ENCODE measurements at regions not wholly inside any gene's neighbourhood (a gene's known extent, or its start where the extent isn't known, plus 50 kb on each side); places are given as distances from the start of the nearest gene placed in this dataset.

DNA sequence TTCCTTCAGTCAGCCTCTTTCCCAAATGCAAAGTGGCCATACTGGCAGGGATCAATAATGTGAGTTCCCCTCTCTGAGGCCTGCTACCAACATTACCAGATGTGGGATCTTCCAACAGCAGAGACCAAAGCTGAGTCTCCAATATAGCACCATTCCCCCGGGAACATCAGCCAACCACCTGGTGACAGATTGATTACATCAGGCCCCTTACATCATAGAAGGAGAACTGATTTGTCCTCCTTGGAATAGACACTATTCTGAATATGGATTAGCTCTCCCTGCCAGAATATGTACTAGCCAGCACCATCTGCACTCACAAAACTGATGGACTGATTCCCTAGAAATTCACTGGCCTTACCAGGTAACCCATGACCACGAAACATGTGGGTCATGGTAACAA is 61.9 kb upstream of the CARMIL1 start:
- no peak for DNase-seq (ENCODE audit: low read depth in 3 of 3, low spot score in 2 of 3)

DNA sequence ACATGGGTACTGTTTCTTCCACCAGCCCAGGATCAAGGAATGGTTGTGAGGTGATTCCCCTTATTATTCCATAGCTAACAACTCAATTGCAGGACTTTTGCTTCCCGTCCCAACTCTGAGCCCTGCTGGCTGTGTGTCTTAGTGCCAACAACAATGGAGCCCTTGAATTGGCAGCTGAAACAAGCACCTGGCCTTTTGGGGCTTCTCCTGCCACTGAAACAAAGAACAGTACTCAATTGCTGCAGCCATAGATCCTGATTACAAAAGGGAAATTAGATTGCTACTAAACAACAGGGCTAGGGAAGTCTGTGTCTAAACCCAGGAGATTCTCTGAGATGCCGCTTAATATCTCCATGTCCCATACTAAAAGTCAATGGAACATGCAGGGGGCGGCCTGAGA is 61.3 kb upstream of the CARMIL1 start:
- no peak for DNase-seq (ENCODE audit: low read depth in 3 of 3, low spot score in 2 of 3)

DNA sequence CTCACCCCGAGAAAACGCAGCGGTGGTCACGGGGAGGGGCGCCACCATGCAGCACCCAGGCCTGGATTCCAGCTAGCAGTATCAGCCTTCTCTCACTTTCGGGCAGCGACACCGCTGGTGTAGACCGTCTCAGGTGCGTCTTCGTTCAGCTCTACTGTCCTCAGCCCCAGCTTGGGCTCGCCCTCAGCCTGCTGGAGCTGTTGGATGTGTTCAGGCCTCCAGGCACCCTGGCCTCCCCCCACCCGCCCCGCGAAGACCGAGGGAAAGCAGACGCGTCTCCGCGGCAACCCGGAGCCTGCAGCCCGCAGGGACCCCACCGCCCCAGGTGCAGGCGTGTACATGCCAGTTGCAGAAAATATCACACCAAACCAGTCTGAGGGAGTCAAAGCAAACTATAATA is 60.8 kb upstream of the CARMIL1 start:
- DNase-seq (ENCODE audit: low read depth in 3 of 3, low spot score in 2 of 3), result no peak

DNA sequence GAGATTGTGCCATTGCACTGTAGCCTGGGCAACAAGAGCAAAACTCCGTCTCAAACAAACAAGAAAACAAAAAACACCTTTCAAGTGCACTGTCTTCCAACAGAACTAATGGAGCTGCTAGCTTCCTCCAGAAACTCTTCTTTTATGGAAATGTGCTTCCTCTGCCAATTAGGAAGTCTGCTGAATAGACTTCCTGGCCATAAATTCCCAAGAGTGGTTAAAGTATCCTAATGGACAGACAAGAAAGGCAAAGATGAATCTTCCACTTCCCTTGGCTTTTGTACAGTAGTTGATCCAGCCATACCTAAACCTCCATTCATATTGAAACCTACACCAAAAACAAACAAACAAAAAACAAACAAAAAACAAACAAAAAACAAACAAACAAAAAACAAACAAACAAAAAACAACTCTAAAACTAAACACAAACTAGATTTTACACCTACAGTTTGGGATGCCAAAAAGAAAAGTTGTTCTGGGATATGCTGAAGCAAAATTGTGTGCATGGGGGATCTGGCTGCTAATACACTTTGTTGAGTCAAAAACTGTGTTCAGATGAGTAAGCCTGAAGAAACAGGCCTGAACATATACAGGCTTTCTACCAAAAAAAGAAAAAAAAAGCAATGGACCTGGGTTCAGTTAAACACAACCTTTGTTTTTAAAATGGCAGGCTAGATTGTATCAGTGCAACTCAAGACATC is 59.8 kb upstream of the CARMIL1 start:
- no peak for DNase-seq (ENCODE audit: low read depth in 3 of 3, low spot score in 2 of 3)

DNA sequence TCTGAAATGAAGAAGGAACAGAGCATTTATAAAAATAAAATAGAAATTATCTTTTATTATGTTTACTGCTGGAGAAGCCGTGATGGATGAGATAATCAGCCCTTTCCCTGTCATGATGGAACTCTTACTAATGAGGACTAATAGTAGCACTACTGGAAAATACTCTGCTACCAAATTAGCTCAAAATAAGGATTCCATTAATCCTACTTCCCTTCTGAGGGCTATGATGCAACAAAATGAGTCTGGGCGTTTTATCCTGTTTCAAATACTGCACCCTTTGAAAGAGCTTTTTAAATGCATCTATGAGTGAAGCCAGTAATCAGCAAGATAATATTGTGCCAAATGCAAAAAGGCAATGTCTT is 59.3 kb upstream of the CARMIL1 start:
- DNase-seq (ENCODE audit: low read depth in 3 of 3, low spot score in 2 of 3), result no peak

DNA sequence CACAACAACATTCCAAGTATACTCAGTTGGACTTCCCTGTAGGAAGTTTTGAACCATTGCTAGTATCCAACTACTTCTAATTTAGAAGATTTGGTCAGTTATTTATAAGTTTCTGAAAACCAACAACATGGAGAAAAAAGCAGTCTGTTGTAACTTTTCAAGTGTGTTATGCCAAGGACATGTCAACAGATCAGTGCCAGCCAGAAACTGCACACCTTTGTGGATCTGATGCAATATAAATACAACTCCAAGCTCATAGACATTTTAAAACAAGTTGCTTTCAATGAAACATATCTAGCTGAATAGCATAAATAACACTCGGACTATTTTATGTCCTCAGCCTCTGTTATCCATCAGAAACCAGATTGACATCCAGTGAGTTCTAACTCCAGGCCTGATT is 58.3 kb upstream of the CARMIL1 start:
- DNase-seq (ENCODE audit: low read depth in 3 of 3, low spot score in 2 of 3), result no peak

DNA sequence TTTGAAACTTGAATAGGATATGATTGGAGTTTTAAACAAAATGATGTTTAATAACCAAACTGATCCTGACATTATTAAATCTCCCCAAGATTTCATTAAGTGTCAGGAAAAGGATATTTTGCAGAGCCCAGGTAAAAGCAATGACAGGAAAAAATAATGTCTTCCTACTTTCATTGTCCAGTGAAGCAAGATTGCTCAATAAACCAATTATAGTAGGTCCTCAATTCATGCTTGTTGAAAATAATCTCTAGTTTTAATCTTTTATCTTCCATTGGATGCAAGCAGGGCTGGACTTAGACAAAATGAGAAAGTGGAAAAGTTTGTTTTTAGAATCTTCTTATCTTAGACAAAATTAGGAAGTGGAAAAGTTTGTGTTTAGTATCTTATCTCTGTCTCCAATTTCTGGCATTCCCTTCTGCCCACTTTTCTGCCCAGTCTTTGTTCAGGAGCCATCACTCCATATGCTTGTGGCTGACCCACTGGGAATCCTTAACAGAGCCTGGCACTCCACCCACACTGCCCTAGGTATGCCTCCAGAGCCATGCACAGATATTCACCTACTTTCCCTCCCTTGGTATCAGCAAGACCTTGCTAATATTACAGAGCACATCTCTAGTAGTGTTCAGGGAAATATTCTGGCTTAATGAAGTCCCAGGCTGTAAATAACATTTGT is 57.0 kb upstream of the CARMIL1 start:
- DNase-seq (ENCODE audit: low read depth in 3 of 3, low spot score in 2 of 3), result no peak

DNA sequence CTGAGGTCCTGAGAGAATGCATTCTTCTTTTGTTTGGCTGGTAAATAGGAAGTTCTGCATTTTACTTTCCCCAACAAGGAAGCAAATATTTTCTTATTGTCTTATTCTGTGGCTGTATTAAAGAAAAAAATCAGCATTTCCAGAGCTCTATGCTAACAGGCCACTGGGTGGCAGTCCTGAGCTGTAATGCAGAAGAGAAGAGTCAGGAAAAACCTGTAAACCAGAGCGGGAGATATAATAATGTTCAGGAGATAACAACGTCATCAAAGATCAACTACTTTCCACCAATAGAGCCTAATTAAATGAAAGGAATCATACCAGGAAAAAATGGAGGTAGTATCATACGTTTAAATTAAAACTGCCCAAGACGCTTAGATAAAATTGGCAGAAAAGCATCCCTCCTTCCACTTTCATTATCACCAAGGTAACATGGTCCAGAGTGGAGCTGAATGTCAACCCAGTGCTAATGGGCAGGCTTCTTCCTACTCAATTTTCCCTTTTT is 55.6 kb upstream of the CARMIL1 start:
- DNase-seq (ENCODE audit: low read depth in 3 of 3, low spot score in 2 of 3), result peak; percentile 33 to 65 (median 49)

DNA sequence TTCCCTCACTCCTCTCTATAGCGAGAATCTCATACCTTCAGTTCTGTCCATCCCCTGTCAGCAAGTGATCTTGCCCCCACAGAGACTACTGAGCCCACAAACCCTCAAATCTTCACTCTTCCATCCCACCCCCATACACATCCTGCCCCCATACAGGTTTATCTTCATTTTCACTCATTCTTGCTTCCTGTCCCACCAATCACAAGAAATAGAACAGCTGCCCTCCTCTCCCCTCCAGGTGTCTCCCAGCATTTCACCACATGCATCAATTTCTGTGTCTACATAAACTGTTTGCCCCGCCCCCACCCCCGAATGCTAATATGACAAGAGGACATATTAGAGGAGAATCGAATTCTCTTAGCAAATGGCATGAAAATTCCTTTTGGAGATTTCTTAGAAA is 54.9 kb upstream of the CARMIL1 start:
- no peak for DNase-seq (ENCODE audit: low read depth in 3 of 3, low spot score in 2 of 3)

DNA sequence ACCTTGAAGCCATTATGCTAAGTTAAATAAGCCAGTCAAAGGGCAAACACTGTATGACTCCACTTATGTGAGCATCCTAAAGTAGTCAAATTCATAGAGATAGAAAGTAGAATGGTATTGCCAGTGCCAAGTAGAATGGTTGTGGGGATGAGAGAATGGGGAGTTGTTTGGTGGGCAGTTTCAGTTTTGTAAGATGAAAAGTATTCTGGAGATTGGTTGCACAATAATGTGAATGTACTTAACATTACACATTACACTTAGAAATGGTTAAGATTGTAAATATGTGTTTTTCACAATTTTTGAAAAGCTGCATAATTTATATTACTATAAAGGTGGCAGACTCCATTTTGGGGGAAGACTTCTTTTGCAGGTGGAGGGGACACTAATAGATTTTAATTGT is 51.3 kb upstream of the CARMIL1 start:
- no peak for DNase-seq (ENCODE audit: low read depth in 3 of 3, low spot score in 2 of 3)
